ENCODE measurements at regions not wholly inside any gene's neighbourhood (a gene's known extent, or its start where the extent isn't known, plus 50 kb on each side); places are given as distances from the start of the nearest gene placed in this dataset.

DNA sequence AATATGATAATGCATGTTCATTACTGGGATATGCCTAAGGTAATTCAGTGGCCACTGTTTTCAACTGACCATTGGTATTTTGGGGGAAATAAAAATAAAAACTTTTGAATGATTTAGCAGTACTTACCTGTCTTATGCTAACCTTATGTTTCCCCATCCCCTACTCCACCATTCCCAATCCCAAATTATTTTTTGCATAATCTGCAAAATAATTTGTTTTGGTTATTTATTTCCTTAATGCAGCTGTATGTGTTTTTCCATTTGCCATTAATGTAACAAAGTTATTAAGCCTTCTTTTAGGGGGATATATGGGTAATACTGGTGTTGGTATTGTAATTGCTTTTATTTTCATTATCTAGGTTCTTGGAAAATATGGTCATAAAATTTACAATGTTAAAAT, 213.9 kb upstream of the GULP1 start:
- Histone ChIP-seq H3K4me3 (replicated peaks; ENCODE audit: low read depth, low read length) (no peak overlapping the region), H3K27me3 (replicated peaks; ENCODE audit: control insufficient read depth, insufficient read depth, low read length) (no peaks in the 10 kb centered on the region), H3K36me3 (ENCODE audit: control insufficient read depth, insufficient read depth, low read length) (no peaks in the 10 kb centered on the region)
- TF ChIP-seq, protein P1, sequence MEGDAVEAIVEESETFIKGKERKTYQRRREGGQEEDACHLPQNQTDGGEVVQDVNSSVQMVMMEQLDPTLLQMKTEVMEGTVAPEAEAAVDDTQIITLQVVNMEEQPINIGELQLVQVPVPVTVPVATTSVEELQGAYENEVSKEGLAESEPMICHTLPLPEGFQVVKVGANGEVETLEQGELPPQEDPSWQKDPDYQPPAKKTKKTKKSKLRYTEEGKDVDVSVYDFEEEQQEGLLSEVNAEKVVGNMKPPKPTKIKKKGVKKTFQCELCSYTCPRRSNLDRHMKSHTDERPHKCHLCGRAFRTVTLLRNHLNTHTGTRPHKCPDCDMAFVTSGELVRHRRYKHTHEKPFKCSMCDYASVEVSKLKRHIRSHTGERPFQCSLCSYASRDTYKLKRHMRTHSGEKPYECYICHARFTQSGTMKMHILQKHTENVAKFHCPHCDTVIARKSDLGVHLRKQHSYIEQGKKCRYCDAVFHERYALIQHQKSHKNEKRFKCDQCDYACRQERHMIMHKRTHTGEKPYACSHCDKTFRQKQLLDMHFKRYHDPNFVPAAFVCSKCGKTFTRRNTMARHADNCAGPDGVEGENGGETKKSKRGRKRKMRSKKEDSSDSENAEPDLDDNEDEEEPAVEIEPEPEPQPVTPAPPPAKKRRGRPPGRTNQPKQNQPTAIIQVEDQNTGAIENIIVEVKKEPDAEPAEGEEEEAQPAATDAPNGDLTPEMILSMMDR (IDR thresholded peaks at IDR 0.05; ENCODE audit: insufficient read depth, low read length, poor library complexity, severe bottlenecking): no peak
- no peak for DNase-seq (ENCODE audit: extremely low read depth, insufficient read length)

DNA sequence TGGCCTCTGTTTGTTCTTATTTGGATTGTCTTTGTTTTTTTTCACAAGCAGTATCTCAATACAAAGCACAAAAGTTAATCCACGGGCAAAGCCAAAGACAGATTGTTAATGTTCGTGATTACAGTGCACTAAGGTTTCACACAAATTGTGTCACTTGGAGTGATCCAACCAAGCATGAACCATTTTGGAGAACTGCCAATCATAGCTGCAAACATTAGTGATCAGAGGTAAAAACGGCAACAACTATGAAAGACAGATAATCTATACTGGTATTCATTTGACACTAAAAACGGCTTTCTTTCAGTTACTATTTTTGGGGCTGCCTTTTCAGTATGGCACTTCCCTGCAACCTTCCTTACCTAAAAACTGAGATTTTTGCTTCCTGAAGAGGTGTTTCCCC, 213.1 kb upstream of the GULP1 start:
- peak; percentile 11 for DNase-seq (ENCODE audit: extremely low read depth, insufficient read length)

DNA sequence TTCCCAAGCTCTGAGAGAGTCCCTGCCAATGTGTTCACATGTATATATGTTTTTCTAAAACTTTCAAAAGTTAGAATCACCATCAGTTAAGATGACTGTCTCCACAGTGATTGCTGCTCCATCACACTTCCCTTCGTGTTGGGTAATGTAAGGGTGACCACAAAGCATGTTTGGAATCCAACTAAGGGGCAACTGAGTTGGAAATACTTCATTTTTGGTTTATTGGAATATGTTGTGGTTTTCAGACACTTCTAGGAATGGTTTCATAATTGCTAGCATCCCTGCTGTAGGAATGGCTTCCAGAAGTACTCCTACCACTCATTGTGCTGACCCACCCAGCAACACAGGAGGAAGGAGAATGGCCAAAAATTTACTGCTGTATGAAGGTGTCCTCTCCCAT, 212.5 kb upstream of the GULP1 start:
- no peak for DNase-seq (ENCODE audit: extremely low read depth, insufficient read length)

More for the DNA sequence above, 213.1 kb upstream of the GULP1 start:
- TF ChIP-seq, protein P1 (IDR thresholded peaks at IDR 0.05; ENCODE audit: insufficient read depth, low read length, poor library complexity, severe bottlenecking): no peak
- Histone ChIP-seq H3K4me3 (replicated peaks; ENCODE audit: low read depth, low read length) (no peak overlapping the region), H3K27me3 (replicated peaks; ENCODE audit: control insufficient read depth, insufficient read depth, low read length) (no peaks in the 10 kb centered on the region), H3K36me3 (ENCODE audit: control insufficient read depth, insufficient read depth, low read length) (no peaks in the 10 kb centered on the region)

DNA sequence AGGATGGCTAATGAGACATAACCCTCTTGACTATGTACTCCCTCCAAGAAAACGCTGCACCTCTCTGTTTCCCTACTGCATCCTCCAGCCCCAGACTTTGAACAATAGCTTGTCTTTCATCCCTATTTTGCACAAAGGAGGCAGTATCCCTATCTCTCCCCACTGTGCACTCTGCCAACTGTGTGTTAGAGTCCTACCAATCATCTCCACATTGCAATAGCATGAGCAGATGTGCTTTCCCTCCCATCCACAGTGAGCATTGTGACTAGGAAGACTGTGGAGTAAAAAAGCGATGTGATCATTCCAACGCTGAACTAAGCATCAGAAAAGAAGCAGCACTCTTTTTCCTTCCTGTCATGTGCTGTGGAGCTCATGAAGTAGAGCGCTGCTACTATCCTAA, 206.3 kb upstream of the GULP1 start:
- Histone ChIP-seq H3K36me3 (ENCODE audit: control insufficient read depth, insufficient read depth, low read length) (no peaks in the 10 kb centered on the region), H3K27me3 (replicated peaks; ENCODE audit: control insufficient read depth, insufficient read depth, low read length) (no peaks in the 10 kb centered on the region), H3K4me3 (replicated peaks; ENCODE audit: low read depth, low read length) (no peak overlapping the region)
- TF ChIP-seq, protein P1 (IDR thresholded peaks at IDR 0.05; ENCODE audit: insufficient read depth, low read length, poor library complexity, severe bottlenecking): no peak
- DNase-seq (ENCODE audit: extremely low read depth, insufficient read length): no peak

More for the DNA sequence above, 212.5 kb upstream of the GULP1 start:
- TF ChIP-seq, protein P1 (IDR thresholded peaks at IDR 0.05; ENCODE audit: insufficient read depth, low read length, poor library complexity, severe bottlenecking): no peak
- no peaks in the 10 kb centered on the region for H3K27me3 ChIP-seq (replicated peaks; ENCODE audit: control insufficient read depth, insufficient read depth, low read length)
- H3K4me3 ChIP-seq (replicated peaks; ENCODE audit: low read depth, low read length): no peak overlapping the region
- no peaks in the 10 kb centered on the region for H3K36me3 ChIP-seq (ENCODE audit: control insufficient read depth, insufficient read depth, low read length)

DNA sequence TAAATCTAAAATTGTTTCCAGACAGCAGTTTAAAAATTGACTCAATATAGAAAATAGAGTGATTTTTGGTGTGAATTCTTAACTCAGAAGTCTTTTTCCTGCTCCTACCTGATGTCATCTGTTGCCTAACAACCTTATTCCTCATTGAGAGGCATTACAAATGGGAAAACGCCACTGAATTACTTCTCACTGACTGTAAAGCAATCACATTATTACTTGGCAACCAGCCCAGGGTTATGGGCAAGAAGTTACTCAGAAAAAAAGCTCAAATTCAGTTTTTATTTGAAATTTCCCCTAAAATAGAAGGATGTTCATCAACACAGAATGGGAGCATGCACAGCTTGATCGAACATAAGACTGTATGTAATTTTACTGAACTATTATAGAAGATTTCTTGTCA, 201.8 kb upstream of the GULP1 start:
- DNase-seq (ENCODE audit: extremely low read depth, insufficient read length): no peak
- TF ChIP-seq, protein P1 (IDR thresholded peaks at IDR 0.05; ENCODE audit: insufficient read depth, low read length, poor library complexity, severe bottlenecking): no peak
- Histone ChIP-seq H3K36me3 (ENCODE audit: control insufficient read depth, insufficient read depth, low read length) (no peaks in the 10 kb centered on the region), H3K4me3 (replicated peaks; ENCODE audit: low read depth, low read length) (no peak overlapping the region), H3K27me3 (replicated peaks; ENCODE audit: control insufficient read depth, insufficient read depth, low read length) (no peaks in the 10 kb centered on the region)

DNA sequence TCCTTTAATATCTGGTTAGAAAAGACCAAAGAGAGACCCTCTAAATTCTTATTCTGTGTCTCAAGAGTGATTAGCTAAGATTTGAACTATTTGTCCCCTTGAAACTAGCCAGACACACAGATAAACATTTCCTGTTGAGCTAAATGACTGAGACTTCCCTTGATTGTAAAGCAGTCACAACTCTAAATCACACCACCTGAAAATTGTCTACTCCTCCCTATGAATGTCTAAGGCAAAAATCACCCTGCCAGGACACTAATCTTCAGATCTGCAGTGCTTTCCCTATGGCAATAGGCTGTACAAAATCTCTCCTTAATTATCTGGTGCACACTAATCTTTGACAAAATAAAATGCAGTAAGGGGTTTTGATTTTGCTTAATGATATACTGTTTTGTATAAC, 200.5 kb upstream of the GULP1 start:
- H3K36me3 ChIP-seq (ENCODE audit: control insufficient read depth, insufficient read depth, low read length): no peaks in the 10 kb centered on the region
- no peaks in the 10 kb centered on the region for H3K27me3 ChIP-seq (replicated peaks; ENCODE audit: control insufficient read depth, insufficient read depth, low read length)
- no peak overlapping the region for H3K4me3 ChIP-seq (replicated peaks; ENCODE audit: low read depth, low read length)
- no peak for DNase-seq (ENCODE audit: extremely low read depth, insufficient read length)
- TF ChIP-seq, protein P1 (IDR thresholded peaks at IDR 0.05; ENCODE audit: insufficient read depth, low read length, poor library complexity, severe bottlenecking): no peak
